Stimulated activated CD4-positive, alpha-beta T cell treated with anti-CD3 and anti-CD28 coated beads, Interleukin-12 subunit alpha, Interleukin-12 subunit beta, amount 100 ng/mL, for 48 hours (primary cell): ENCODE measurements at regions not wholly inside any gene's neighbourhood (a gene's known extent, or its start where the extent isn't known, plus 50 kb on each side); places are given as distances from the start of the nearest gene placed in this dataset.

Experiments
- DNase-seq, 3 donors: peaks; one replicate each; pipeline ENCODE4 v3.0.0-alpha.2; 2020; ENCODE audit warnings: low read depth in 2 of 3, low spot score in 1 of 3

GRCh38 chr13:32859707-32860292, 156.4 kb upstream of the KL start:
- no peak for DNase-seq

DNA sequence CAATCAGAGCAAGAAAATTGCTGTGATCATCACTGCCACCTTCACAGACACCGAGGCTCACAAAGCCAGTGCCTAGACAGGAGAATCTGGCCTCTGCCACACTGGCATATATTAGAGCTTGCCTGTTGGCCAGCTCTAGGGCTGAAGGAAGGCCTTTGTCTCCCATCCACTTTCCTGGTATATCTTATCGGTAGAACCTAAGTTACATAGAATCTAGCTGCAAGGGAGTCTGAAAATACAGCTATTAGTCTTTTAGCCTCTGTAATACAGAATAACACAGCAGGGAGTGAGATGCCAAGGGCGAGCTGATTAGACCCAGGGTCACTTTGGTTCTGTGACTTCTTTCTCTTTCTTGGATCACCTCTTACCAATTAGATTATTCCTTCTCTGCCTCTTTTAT, 154.9 kb upstream of the KL start:
- DNase-seq = no peak

GRCh38 chr13:32863596-32863995, 152.6 kb upstream of the KL start:
- DNase-seq = no peak

GRCh38 chr13:32866921-32867320, 149.3 kb upstream of the KL start:
- no peak for DNase-seq

DNA sequence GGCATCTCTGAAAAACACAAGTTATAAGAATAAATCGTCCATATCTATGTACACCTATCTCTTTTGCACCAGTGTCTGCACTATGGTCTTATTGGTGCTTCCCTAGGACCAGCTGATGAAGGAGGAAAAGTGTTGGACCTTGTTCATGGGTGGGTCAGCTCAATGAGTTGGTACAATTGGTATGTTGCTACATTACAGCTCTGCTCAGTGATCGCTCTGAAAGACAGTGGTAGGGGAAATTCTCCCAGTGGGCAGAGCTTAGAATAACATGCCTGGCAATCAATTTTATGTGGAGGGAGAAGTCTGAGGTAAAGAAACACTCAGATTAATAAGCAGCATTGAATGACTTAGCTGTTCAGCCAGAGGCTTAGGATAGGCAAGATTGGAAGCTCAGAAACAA, 138.7 kb upstream of the KL start:
- DNase-seq = no peak

- no peak for DNase-seq
Measured at GRCh38 chr13:32878163-32878562, 138.1 kb upstream of the KL start.

DNA sequence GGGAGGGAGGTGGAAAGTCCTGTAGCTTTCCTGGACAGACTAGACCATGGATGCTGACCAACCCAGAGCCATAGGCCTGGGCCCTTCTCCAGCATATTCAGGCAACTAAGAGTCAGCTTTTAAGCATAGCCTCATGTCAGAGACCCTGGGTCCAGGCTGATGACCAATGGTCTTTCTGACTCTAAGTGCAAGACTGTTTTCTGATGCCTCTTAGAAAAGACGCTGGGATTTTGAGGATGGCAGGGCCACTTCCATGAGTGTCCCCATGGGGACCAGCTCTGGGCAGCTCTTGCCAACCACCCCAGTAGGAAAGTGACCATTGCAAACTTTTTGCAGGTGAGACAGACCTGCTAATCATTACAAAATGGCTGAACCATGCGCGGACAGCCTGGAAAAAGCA, 135.6 kb upstream of the KL start:
- no peak for DNase-seq

DNA sequence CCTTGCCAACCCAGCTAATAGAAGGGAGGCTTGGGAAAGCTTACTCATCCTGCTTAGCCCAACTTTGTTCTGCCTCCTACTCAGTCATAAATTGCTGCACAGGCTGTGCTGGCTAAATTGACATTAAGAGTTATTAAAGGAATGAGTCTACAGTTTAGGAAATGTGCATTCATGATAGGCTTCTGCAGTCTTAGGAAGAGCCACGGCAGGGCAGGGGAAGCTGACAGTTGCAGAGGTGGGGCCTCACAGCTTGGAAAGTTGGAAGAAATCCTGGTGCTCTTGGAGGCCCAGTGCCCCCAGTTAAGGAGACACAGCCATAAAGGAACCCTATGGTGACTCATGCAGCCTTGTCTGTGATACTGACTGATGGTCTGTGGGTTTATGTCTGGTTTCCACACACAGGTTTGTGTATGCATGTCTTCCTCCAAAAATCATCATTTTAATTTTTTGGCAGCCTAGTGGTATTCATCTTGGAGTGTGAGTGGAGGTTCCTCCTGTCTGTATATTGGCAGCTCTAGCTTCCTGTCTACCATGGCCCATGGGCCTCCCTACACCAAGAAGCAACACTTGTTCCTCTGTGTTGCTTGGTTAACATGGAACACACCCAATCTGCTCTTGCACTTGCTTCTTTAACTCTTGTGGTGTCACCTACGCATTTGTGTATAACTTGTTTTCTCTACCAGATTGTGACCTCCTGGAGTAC, 135.0 kb upstream of the KL start:
- DNase-seq = no peak

GRCh38 chr13:32881777-32882145, 134.5 kb upstream of the KL start:
- no peak for DNase-seq

DNA sequence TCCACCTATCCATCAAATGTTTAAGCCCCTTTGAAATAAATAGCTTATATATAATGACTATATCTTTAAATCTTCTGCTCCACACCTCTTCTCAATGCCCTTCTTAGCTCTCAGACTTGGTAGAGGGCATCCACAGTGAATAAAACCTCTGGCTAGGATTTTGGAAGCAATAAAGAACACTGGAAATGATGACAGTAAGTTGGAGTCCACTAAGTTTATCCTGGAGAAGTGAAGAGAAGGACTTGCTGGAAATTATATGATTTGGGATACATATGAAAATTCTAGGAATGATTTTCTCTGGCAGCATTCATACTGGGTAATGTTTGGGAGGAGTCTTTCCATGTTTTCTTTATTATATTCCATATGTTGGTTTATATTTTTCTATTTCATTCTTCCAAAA, 133.5 kb upstream of the KL start:
- DNase-seq = no peak

DNA sequence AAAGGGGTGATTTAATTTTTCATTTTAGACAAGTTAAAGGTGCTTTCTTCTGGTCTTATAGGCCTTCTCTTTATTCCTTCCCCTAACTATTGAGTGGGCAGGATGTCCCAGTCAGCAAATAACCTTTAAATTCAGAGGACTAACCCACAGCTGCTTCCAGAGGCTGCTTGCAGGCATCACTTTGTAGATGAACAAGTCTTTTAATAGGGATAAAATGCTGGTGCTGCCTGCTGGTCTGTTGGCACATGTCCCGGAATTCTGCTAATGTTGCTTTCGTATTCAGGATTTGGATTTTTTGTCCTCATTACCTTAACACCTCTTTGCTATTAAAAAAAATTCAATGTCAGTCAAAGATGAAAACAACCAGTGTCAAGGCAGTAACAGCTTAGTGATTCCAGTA, 132.7 kb upstream of the KL start:
- no peak for DNase-seq

DNA sequence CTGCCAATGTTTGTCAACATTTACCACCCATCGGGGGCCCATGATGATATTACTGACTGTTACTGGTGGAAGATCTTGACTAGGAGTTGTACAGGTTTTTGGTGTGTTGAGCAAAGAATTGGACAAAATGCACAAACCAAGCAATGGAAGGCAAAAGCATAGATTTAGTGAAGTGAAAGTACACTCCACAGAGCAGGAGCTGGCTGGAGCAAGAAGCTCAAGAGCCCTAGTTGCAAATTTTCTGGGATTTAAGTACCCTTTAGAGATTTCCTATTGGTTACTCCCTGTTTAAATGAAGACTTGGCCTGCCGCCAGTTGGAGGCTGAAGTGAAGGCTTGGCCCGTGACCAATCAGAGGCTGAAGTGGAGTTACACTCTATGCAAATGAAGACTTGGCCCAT, 128.6 kb upstream of the KL start:
- no peak for DNase-seq

DNA sequence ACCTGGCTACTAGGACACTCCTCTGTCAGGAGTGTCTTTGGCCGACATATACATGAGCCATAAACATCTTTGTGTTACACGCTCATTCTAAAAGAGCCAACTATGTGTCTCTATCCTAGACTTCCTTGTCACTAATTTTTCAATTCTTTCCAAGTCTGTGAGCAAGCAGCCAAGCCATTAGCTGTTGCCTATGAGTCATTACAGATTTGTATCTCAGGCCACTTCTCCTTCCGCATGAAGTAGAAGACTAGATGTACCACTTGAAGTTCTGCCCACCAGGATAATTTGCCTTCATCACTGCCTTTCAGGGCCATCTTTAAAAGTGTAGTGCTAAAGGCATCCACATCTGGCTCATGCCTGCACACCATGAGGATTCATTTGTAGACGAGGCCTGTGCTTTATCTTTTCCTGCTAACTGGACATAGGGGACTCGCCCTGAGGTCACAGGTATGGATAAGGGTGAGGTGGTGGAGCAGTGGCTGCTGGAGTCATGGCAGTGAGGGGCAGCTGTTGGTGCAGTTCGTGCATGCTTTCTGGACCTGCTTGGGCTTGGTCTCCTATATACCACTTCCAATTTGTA, 126.1 kb upstream of the KL start:
- DNase-seq = no peak

- DNase-seq = no peak
Measured at GRCh38 chr13:32893176-32893575, 123.0 kb upstream of the KL start.

DNA sequence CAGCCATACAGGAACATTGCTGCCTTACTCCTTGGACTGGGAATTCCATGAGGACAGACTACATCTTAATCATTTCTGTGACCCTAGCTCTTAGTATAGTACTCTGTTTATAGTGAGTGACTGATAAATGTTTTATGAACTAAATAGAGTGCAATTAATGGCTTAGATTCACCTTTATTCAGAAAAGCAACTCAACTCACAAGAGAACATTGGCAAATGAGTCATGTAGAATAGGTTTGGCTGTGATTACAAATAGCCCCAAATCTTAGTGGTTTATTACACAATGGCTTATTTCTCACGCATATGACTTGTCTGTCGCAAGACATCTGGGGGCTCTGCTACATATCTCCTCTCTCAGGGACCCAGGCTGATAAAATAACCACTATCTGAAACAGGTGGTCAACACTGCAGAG, 121.6 kb upstream of the KL start:
- DNase-seq = no peak

DNA sequence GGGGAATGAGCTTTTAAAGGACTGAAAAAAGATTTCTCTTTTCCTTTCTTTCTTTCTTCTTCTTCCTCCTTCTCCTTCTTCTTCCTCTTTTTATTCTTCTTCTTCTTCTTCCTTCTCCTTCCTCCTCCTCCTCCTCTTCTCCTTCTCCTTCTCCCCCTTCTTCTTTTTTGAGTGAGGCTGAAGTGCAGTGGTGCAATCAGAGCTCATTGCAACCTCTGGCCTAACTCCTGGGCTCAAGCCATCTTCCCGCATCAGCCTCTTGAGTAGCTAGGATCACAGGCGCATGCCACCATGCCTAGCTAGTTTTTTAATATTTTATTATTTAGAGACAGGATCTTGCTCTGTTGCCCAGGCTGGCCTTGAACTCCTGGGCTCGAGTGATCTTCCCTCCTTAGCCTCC, 120.9 kb upstream of the KL start:
- DNase-seq = no peak

DNA sequence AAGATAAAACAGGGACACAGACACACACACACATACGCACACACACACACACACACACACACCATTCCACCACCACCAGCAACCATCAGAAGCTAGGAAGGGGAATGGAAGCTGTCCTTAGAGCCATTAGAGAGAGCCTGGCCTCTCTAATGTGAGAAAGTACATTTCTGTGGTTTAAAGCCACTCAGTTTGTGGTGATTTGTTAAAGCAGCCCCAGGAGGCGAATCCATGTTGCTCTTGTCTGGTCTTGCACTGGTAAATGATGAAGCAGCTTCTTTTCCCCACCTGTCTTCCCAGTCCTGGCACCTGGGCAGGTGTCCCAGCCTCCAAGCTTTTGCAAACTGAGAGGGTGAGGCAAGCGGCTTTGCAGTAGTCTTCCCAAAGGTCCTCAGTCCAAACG, 118.9 kb upstream of the KL start:
- no peak for DNase-seq

DNA sequence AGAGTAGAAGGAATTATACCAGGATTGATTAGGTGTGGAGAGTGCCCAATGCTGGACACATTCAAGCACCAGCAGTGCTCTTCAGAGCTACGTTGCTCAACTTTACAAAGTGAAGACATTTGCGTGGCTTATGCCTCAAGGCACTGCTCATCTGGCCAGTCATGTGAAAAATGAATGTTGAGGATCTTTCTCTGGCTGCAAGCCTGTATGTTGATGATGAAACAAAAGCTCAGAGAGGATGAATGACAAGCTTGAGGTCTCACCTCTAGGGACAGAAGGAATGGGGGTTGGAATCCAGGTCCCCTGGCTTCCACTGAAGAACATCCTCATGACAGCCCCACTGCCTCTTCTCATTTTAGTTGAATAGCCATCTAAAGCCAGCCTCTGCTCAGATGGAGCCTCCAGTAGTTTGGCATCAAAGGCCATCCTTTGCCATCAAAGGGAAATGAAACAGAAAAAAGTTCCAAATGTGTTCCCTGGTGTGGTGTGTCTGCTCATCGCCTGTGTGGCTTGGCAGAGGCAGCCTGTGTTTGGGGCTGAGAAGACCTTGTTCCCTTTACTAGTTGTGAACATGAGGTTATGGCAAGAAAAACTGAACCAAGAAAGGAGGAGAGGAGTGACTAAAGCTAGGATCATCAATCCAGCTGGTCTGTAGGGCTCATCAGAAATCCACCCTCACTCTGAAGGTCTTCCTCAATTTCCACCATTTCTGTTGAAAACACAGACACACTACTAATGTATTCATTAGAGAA, 114.0 kb upstream of the KL start:
- DNase-seq = no peak

DNA sequence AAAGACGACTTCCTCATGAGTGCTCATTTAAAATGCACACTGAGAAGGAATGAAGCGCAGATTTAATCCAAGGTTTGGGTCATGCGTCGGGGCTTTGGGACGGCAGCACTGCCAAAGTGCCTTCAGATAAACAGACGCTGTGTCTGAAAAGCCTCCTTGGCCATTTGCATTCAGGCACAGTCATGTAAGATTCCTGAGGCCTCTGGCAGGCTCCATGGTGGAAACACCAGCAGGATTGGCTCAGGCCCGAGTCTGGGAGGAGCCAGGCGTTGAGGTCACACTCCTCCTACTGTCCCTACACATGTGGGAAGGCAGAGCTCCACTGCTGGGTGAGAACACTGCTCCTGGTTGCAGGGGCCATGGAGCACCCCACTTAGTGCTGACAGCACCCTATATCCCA, 113.3 kb upstream of the KL start:
- no peak for DNase-seq

DNA sequence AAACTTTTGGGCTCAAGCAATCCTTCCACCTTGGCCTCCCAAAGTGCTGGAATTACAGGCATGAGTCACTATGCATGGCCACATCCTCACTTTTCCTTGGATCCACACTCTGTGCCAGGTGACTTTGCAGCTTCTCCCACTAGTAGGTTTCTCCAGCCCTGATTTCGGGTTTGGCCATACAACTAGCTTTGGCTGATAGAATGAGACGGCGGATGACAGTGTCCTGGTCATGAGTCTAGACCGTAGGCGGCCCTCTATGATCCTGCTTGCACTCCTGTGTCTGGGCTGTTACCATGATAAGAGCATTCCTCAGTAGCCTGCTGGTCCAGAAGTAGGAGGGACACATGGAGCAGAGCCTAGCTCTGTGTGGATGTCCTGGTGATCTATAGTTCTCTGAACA, 112.5 kb upstream of the KL start:
- DNase-seq = no peak

GRCh38 chr13:32904266-32904665, 112.0 kb upstream of the KL start:
- DNase-seq = no peak
